IMR-90 (cell line): ENCODE measurements at regions not wholly inside any gene's neighbourhood (a gene's known extent, or its start where the extent isn't known, plus 50 kb on each side); places are given as distances from the start of the nearest gene placed in this dataset.

ENCODE experiments used
- ATAC-seq: fragments of 200-7000 bp; cut with Tn5 transposase; 2 replicates; pipeline ENCODE4 v1.9.1; 2020; ENCODE audit warnings: low read depth, mild to moderate bottlenecking, moderate library complexity
- BruUV-seq: library from RNA; stranded (reverse); fragments of 400-500 nt; replicated peaks from 2 replicates; lab custom pipeline; 2021; lab: Mats Ljungman, UMichigan
- CTCF ChIA-PET: fragments of 300-600 bp; formaldehyde crosslinking; extraction: SDS; loops from one replicate; lab custom pipeline; 2021; ENCODE audit warnings: antibody characterized with exemption; lab: Yijun Ruan, JAX
- POLR2A ChIA-PET: fragments of 300-600 bp; sonication (Branson Sonifier 250); formaldehyde crosslinking; loops from one replicate; lab custom pipeline; 2022; ENCODE audit warnings: antibody characterized with exemption; ENCODE audit not compliant: unreplicated experiment; lab: Charles Lee
- DNase-seq: peaks from one replicate; pipeline ENCODE4 v3.0.0; 2013
- H2AFZ ChIP-seq: replicated peaks from 2 replicates; pipeline ENCODE3; 2013; ENCODE audit warnings: low read length, mild to moderate bottlenecking; ENCODE audit not compliant: poor library complexity
- H2AK5ac ChIP-seq: 2 replicates; pipeline ENCODE4 v1.6.1; 2013; ENCODE audit warnings: low read depth, low read length, inconsistent platforms
- H2AK9ac ChIP-seq: replicated peaks from 2 replicates; pipeline ENCODE3; 2013; ENCODE audit warnings: mild to moderate bottlenecking, low read depth, low read length, moderate library complexity; ENCODE audit not compliant: poor library complexity
- H2BK120ac ChIP-seq: 2 replicates; pipeline ENCODE4 v1.6.1; 2013; ENCODE audit warnings: low read depth, low read length, inconsistent platforms
- H2BK15ac ChIP-seq: 3 replicates; pipeline ENCODE4 v1.6.1; 2013; ENCODE audit warnings: low read depth, low read length, inconsistent platforms
- H2BK20ac ChIP-seq: 2 replicates; pipeline ENCODE4 v1.6.1; 2013; ENCODE audit warnings: low read depth, mild to moderate bottlenecking, inconsistent platforms, low read length, moderate library complexity
- H2BK5ac ChIP-seq: 2 replicates; pipeline ENCODE4 v1.6.1; 2013; ENCODE audit warnings: mild to moderate bottlenecking, low read depth, low read length, inconsistent platforms; ENCODE audit not compliant: poor library complexity, severe bottlenecking
- H3K14ac ChIP-seq: replicated peaks from 2 replicates; pipeline ENCODE4 v1.6.1; 2013; ENCODE audit warnings: low read depth, low read length, inconsistent platforms
- H3K18ac ChIP-seq: 2 replicates; pipeline ENCODE4 v1.6.1; 2013; ENCODE audit warnings: low read depth, low read length, control low read depth
- H3K23ac ChIP-seq: 2 replicates; pipeline ENCODE4 v1.6.1; 2013; ENCODE audit warnings: low read depth, low read length, inconsistent platforms
- H3K27ac ChIP-seq: 2 replicates; pipeline ENCODE4 v1.5.1; 2013; ENCODE audit warnings: mild to moderate bottlenecking, control low read depth, low read length; ENCODE audit not compliant: insufficient read depth
- H3K27me3 ChIP-seq: 2 replicates; pipeline ENCODE4 v1.6.1; 2013; ENCODE audit warnings: low read length; ENCODE audit not compliant: control insufficient read depth, insufficient read depth
- H3K36me3 ChIP-seq: 2 replicates; pipeline ENCODE4 v1.6.1; 2013; ENCODE audit warnings: low read length, mixed read lengths; ENCODE audit not compliant: control insufficient read depth, insufficient read depth
- H3K4ac ChIP-seq: 2 replicates; pipeline ENCODE4 v1.6.1; 2013; ENCODE audit warnings: low read depth, low read length, inconsistent platforms
- H3K4me1 ChIP-seq: 2 replicates; pipeline ENCODE4 v1.6.1; 2013; ENCODE audit warnings: low read length, mixed read lengths; ENCODE audit not compliant: control insufficient read depth, insufficient read depth
- H3K4me2 ChIP-seq: 2 replicates; pipeline ENCODE4 v1.6.1; 2013; ENCODE audit warnings: low read depth, mild to moderate bottlenecking, control low read depth, low read length, moderate library complexity
- H3K4me3 ChIP-seq: 2 replicates; pipeline ENCODE4 v1.5.1; 2013; ENCODE audit warnings: low read depth, mild to moderate bottlenecking, control low read depth, low read length, moderate library complexity; ENCODE audit not compliant: insufficient read depth
- H3K56ac ChIP-seq: 2 replicates; pipeline ENCODE4 v1.6.1; 2013; ENCODE audit warnings: low read length, inconsistent platforms; ENCODE audit not compliant: insufficient read depth; ENCODE audit errors: extremely low read depth
- H3K79me1 ChIP-seq, 2 experiments: 2 replicates each; pipeline ENCODE4 v1.6.1; 2013; ENCODE audit warnings: low read length in 2 of 2, inconsistent platforms in 1 of 2, low read depth in 1 of 2
- H3K9ac ChIP-seq: 2 replicates; pipeline ENCODE4 v1.6.1; 2013; ENCODE audit warnings: low read depth, low read length, control low read depth
- H3K9me1 ChIP-seq: 2 replicates; pipeline ENCODE4 v1.6.1; 2013; ENCODE audit warnings: low read length, inconsistent platforms; ENCODE audit not compliant: insufficient read depth
- H3K9me3 ChIP-seq: 2 replicates; pipeline ENCODE4 v1.6.1; 2013; ENCODE audit warnings: low read length; ENCODE audit not compliant: control insufficient read depth, insufficient read depth
- H4K20me1 ChIP-seq: 2 replicates; pipeline ENCODE4 v1.6.1; 2013; ENCODE audit warnings: low read length, inconsistent platforms; ENCODE audit not compliant: insufficient read depth
- H4K5ac ChIP-seq: 2 replicates; pipeline ENCODE4 v1.6.1; 2013; ENCODE audit warnings: mild to moderate bottlenecking, low read depth, low read length, control low read depth
- H4K8ac ChIP-seq, 2 experiments: 2 replicates each; pipeline ENCODE4 v1.6.1; 2013; ENCODE audit warnings: low read depth in 2 of 2, low read length in 2 of 2, control low read depth in 1 of 2, inconsistent platforms in 1 of 2
- H4K91ac ChIP-seq: 2 replicates; pipeline ENCODE4 v1.6.1; 2013; ENCODE audit warnings: low read depth, low read length, inconsistent platforms; ENCODE audit not compliant: insufficient read depth
- BHLHE40 ChIP-seq: fragments of 150-350 bp; IDR thresholded peaks from 2 replicates; pipeline ENCODE4 v1.6.1; 2016; ENCODE audit warnings: mild to moderate bottlenecking, low read depth, low read length
- CEBPB ChIP-seq: IDR thresholded peaks from 2 replicates; pipeline ENCODE4 v1.6.1; 2012; ENCODE audit warnings: low read depth, low read length, improper control_type of control experiment
- CHD1 ChIP-seq: IDR thresholded peaks from 2 replicates; pipeline ENCODE4 v1.6.1; 2012; ENCODE audit warnings: low read depth, low read length, improper control_type of control experiment
- FOS ChIP-seq: fragments of 150-350 bp; IDR thresholded peaks from 2 replicates; pipeline ENCODE4 v1.6.1; 2016; ENCODE audit warnings: low read depth, low read length
- MAFK ChIP-seq: IDR thresholded peaks from 2 replicates; pipeline ENCODE4 v1.6.1; 2012; ENCODE audit warnings: low read depth, low read length, improper control_type of control experiment
- MAZ ChIP-seq: IDR thresholded peaks from 2 replicates; pipeline ENCODE4 v1.6.1; 2012; ENCODE audit warnings: low read depth, mild to moderate bottlenecking, low read length, improper control_type of control experiment, moderate library complexity, borderline replicate concordance
- MXI1 ChIP-seq: IDR thresholded peaks from 2 replicates; pipeline ENCODE4 v1.6.1; 2012; ENCODE audit warnings: low read depth, mild to moderate bottlenecking, low read length, moderate library complexity, borderline replicate concordance
- NFE2L2 ChIP-seq: fragments of 150-350 bp; IDR thresholded peaks from 2 replicates; pipeline ENCODE4 v1.6.1; 2016; ENCODE audit warnings: low read depth, mild to moderate bottlenecking, low read length
- POLR2A ChIP-seq: IDR thresholded peaks from 2 replicates; pipeline ENCODE4 v1.6.1; 2012; ENCODE audit warnings: mild to moderate bottlenecking, low read depth, low read length
- RAD21 ChIP-seq: IDR thresholded peaks from 2 replicates; pipeline ENCODE4 v1.6.1; 2012; ENCODE audit warnings: low read length, improper control_type of control experiment
- RCOR1 ChIP-seq: IDR thresholded peaks from 2 replicates; pipeline ENCODE4 v1.6.1; 2012; ENCODE audit warnings: mild to moderate bottlenecking, low read length, improper control_type of control experiment; ENCODE audit not compliant: insufficient replicate concordance
- RFX5 ChIP-seq: IDR thresholded peaks from 2 replicates; pipeline ENCODE4 v1.8.0; 2012; ENCODE audit warnings: low read depth, mild to moderate bottlenecking, low read length, moderate library complexity
- SMC3 ChIP-seq: fragments of 150-350 bp; IDR thresholded peaks from 2 replicates; pipeline ENCODE4 v1.6.1; 2016; ENCODE audit warnings: low read depth, mild to moderate bottlenecking, antibody characterized with exemption, low read length, moderate library complexity
- USF2 ChIP-seq: fragments of 150-350 bp; IDR thresholded peaks from 2 replicates; pipeline ENCODE4 v1.6.1; 2017; ENCODE audit warnings: mild to moderate bottlenecking, antibody characterized with exemption, low read length, low read depth
- WGBS, 2 experiments: methylation state at CpG; one replicate each; pipeline versions ENCODE4 v1.1.5 to v1.1.7; 2013; ENCODE audit warnings: missing lambda C conversion rate in 2 of 2; ENCODE audit not compliant: insufficient read length in 1 of 2; ENCODE audit errors: extremely low coverage in 2 of 2; 5-methylcytosine and 5-hydroxymethylcytosine counted together
- dilution Hi-C: fragments of 300-500 bp; cut with HindIII; formaldehyde crosslinking; loops from one replicate; pipeline ENCODE4 v1.14.3; 2018; ENCODE audit warnings: low sequenced_read_pairs; ENCODE audit not compliant: unreplicated experiment
- in situ Hi-C: fragments of 300-500 bp; cut with MboI; formaldehyde crosslinking; loops from 3 replicates; pipeline ENCODE4 v1.14.3; 2019; ENCODE audit warnings: low sequenced_read_pairs, inconsistent platforms, mixed read lengths
- intact Hi-C: fragments of 100-400 bp; cut with micrococcal nuclease; formaldehyde crosslinking; loops from 2 replicates; pipeline ENCODE4 v1.10.0; 2022
- TF ChIP-seq, protein P1 (sequence below): fragments of 150-350 bp; IDR thresholded peaks from 2 replicates; pipeline ENCODE4 v1.6.1; 2016; ENCODE audit warnings: low read depth, mild to moderate bottlenecking, low read length, moderate library complexity, borderline replicate concordance
- TF ChIP-seq, protein P2 (sequence below): conservative IDR thresholded peaks from 2 replicates; pipeline ENCODE4 v1.5.1; 2012; ENCODE audit warnings: mild to moderate bottlenecking, low read depth, low read length, improper control_type of control experiment

DNA sequence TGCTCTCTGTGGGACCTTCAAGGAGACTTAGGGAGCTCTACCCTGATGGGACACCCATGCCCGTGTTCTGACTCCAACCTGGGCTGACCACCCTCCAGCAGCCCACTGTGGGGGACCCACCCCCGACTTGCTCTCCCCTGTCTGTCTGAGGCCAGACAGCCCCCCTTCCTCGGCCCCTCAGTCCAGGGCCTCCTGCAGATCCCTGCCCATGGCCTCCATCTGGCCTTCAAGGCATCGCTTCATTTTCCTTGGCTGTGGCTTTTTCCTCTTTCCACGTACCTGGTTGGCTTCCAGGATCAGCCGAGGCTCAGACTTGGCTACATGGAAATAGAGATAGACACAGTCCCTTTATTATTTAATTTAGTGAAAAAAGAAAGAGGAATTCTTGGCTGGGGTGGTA, 290.0 kb downstream of the CYP26B1 start:
- H2AK9ac ChIP-seq: no peak overlapping the region
- H4K5ac ChIP-seq: no peak overlapping the region
- H3K23ac ChIP-seq: no peak overlapping the region
- H3K4ac ChIP-seq: no peak overlapping the region
- no peak overlapping the region for H4K8ac ChIP-seq
- no peak overlapping the region for H3K9ac ChIP-seq
- no peaks in the 10 kb centered on the region for H3K4me1 ChIP-seq
- H3K56ac ChIP-seq: no peak overlapping the region
- TF ChIP-seq, protein P1, sequence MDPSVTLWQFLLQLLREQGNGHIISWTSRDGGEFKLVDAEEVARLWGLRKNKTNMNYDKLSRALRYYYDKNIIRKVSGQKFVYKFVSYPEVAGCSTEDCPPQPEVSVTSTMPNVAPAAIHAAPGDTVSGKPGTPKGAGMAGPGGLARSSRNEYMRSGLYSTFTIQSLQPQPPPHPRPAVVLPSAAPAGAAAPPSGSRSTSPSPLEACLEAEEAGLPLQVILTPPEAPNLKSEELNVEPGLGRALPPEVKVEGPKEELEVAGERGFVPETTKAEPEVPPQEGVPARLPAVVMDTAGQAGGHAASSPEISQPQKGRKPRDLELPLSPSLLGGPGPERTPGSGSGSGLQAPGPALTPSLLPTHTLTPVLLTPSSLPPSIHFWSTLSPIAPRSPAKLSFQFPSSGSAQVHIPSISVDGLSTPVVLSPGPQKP: no peak
- TF ChIP-seq RCOR1: no peak
- no peak for TF ChIP-seq MAZ
- TF ChIP-seq, protein P2, sequence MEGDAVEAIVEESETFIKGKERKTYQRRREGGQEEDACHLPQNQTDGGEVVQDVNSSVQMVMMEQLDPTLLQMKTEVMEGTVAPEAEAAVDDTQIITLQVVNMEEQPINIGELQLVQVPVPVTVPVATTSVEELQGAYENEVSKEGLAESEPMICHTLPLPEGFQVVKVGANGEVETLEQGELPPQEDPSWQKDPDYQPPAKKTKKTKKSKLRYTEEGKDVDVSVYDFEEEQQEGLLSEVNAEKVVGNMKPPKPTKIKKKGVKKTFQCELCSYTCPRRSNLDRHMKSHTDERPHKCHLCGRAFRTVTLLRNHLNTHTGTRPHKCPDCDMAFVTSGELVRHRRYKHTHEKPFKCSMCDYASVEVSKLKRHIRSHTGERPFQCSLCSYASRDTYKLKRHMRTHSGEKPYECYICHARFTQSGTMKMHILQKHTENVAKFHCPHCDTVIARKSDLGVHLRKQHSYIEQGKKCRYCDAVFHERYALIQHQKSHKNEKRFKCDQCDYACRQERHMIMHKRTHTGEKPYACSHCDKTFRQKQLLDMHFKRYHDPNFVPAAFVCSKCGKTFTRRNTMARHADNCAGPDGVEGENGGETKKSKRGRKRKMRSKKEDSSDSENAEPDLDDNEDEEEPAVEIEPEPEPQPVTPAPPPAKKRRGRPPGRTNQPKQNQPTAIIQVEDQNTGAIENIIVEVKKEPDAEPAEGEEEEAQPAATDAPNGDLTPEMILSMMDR: no peak
- TF ChIP-seq FOS: no peak
- no peak for TF ChIP-seq BHLHE40
- no peak for TF ChIP-seq NFE2L2
- no peak for TF ChIP-seq MXI1
- no peak for TF ChIP-seq SMC3
- no peak for TF ChIP-seq POLR2A
- TF ChIP-seq MAFK: no peak
- no peak for TF ChIP-seq CEBPB
- no peak for TF ChIP-seq RFX5
- TF ChIP-seq USF2: no peak
- TF ChIP-seq RAD21: no peak
- TF ChIP-seq CHD1: no peak
- H4K91ac ChIP-seq: no peak overlapping the region
- H3K14ac ChIP-seq: no peak overlapping the region
- H3K4me3 ChIP-seq: no peak overlapping the region
- no peaks in the 10 kb centered on the region for H3K36me3 ChIP-seq
- H2BK20ac ChIP-seq: no peak overlapping the region
- dilution Hi-C loops: no loop called here
- in situ Hi-C loops: no loop called here
- no peaks in the 10 kb centered on the region for H3K79me1 ChIP-seq
- no peak overlapping the region for H2AFZ ChIP-seq
- intact Hi-C loops: no loop called here
- ChIA-PET POLR2A (no interaction called here), CTCF (no interaction called here)
- no peak for DNase-seq
- WGBS, 2 experiments: no CpG with 5 or more reads among the region's 6 CpGs
- ATAC-seq: no peak
- no peak overlapping the region for H2BK15ac ChIP-seq
- no peak overlapping the region for H2BK120ac ChIP-seq
- H2AK5ac ChIP-seq: no peak overlapping the region
- H3K4me2 ChIP-seq: no peak overlapping the region
- H3K9me1 ChIP-seq: no peaks in the 10 kb centered on the region
- no peak overlapping the region for H3K27ac ChIP-seq
- no TSS peak for BruUV-seq
- no peak overlapping the region for H3K18ac ChIP-seq
- no peak overlapping the region for H2BK5ac ChIP-seq
- peaks cover 31% of the 10 kb centered on the region for H3K27me3 ChIP-seq
- H4K20me1 ChIP-seq: no peaks in the 10 kb centered on the region
- peaks cover 2% of the 10 kb centered on the region for H3K9me3 ChIP-seq
